CD14-positive monocyte (primary cell): ENCODE measurements at regions not wholly inside any gene's neighbourhood (a gene's known extent, or its start where the extent isn't known, plus 50 kb on each side); places are given as distances from the start of the nearest gene placed in this dataset.

Experiments
- DNase-seq, 3 donors: peaks; one replicate each; pipeline ENCODE4 v3.0.0-alpha.2; 2011 to 2022
- H2AFZ ChIP-seq: 2 replicates; pipeline ENCODE4 v1.6.0; 2012; ENCODE audit warnings: mild to moderate bottlenecking, low read depth, low read length, inconsistent platforms; ENCODE audit not compliant: insufficient read depth, poor library complexity, severe bottlenecking
- H3K27ac ChIP-seq, 2 donors: 1 replicate in 1 of 2; 2 replicates in 1 of 2; pipeline ENCODE4 v1.5.1; 2012 to 2013; ENCODE audit warnings: low read length in 2 of 2, control low read depth in 1 of 2, inconsistent platforms in 1 of 2, low read depth in 1 of 2, mild to moderate bottlenecking in 1 of 2
- H3K27me3 ChIP-seq, 2 donors: one replicate each; pipeline versions ENCODE4 v1.6.0 to v1.6.1; 2011 to 2013; ENCODE audit warnings: low read length in 2 of 2; ENCODE audit not compliant: control insufficient read depth in 2 of 2, insufficient read depth in 2 of 2
- H3K36me3 ChIP-seq, 2 donors: replicated peaks in 1 of 2; 1 replicate in 1 of 2; 2 replicates in 1 of 2; pipeline versions ENCODE4 v1.5.1 to v1.6.1; 2012 to 2013; ENCODE audit warnings: low read length in 2 of 2, control low read depth in 1 of 2, inconsistent platforms in 1 of 2, mild to moderate bottlenecking in 1 of 2; ENCODE audit not compliant: insufficient read depth in 2 of 2, control insufficient read depth in 1 of 2
- H3K4me1 ChIP-seq, 2 donors: 1 replicate in 1 of 2; 2 replicates in 1 of 2; pipeline versions ENCODE4 v1.5.1 to v1.6.1; 2012 to 2013; ENCODE audit warnings: low read length in 2 of 2, control low read depth in 1 of 2, inconsistent platforms in 1 of 2, mild to moderate bottlenecking in 1 of 2, moderate library complexity in 1 of 2; ENCODE audit not compliant: insufficient read depth in 2 of 2, control insufficient read depth in 1 of 2
- H3K4me2 ChIP-seq: replicated peaks from 2 replicates; pipeline ENCODE3; 2012; ENCODE audit warnings: low read length, moderate library complexity, mild to moderate bottlenecking; ENCODE audit not compliant: poor library complexity, severe bottlenecking; ENCODE audit errors: extremely low read depth
- H3K4me3 ChIP-seq, 3 experiments: fragments of 200-600 bp in 1 of 3; sonication (generic) in 1 of 3; replicated peaks in 1 of 3; 1 replicate in 2 of 3; 2 replicates in 1 of 3; pipeline ENCODE4 v1.5.1; 2011 to 2013; ENCODE audit warnings: low read length in 3 of 3, mild to moderate bottlenecking in 3 of 3, control low read depth in 2 of 3, low read depth in 2 of 3, inconsistent platforms in 1 of 3, moderate library complexity in 1 of 3
- H3K79me2 ChIP-seq: 2 replicates; pipeline ENCODE4 v1.6.0; 2012; ENCODE audit warnings: mild to moderate bottlenecking, control low read depth, inconsistent platforms, low read length, moderate library complexity; ENCODE audit not compliant: insufficient read depth
- H3K9ac ChIP-seq: 2 replicates; pipeline ENCODE4 v1.6.0; 2017; ENCODE audit warnings: low read length, mild to moderate bottlenecking; ENCODE audit not compliant: insufficient read depth, poor library complexity, severe bottlenecking
- H3K9me3 ChIP-seq, 2 donors: replicated peaks in 1 of 2; 1 replicate in 1 of 2; 2 replicates in 1 of 2; pipeline versions ENCODE4 v1.5.1 to v1.6.1; 2012 to 2013; ENCODE audit warnings: low read length in 2 of 2, control low read depth in 1 of 2; ENCODE audit not compliant: control insufficient read depth in 1 of 2, insufficient read depth in 1 of 2
- H4K20me1 ChIP-seq: 2 replicates; pipeline ENCODE4 v1.6.0; 2012; ENCODE audit warnings: mild to moderate bottlenecking, low read length, control low read depth, moderate library complexity; ENCODE audit not compliant: insufficient read depth
- H3K27ac Mint-ChIP-seq, 7 donors: one replicate each; pipeline ENCODE4 v1.8.0; 2020; ENCODE audit warnings: mild to moderate bottlenecking in 7 of 7, mixed read lengths in 7 of 7, moderate library complexity in 6 of 7, inconsistent platforms in 2 of 7
- H3K27me3 Mint-ChIP-seq, 3 donors: one replicate each; pipeline ENCODE4 v1.8.0; 2021 to 2022; ENCODE audit warnings: low read depth in 3 of 3, mild to moderate bottlenecking in 3 of 3, mixed read lengths in 3 of 3, moderate library complexity in 3 of 3, inconsistent platforms in 1 of 3
- H3K36me3 Mint-ChIP-seq, 2 donors: one replicate each; pipeline ENCODE4 v1.8.0; 2020; ENCODE audit warnings: mixed read lengths in 2 of 2, inconsistent platforms in 1 of 2, mild to moderate bottlenecking in 1 of 2
- H3K4me1 Mint-ChIP-seq: one replicate; pipeline ENCODE4 v1.8.0; 2020; ENCODE audit warnings: mild to moderate bottlenecking, mixed read lengths
- H3K4me3 Mint-ChIP-seq, 2 donors: one replicate each; pipeline ENCODE4 v1.8.0; 2020; ENCODE audit warnings: mild to moderate bottlenecking in 2 of 2, mixed read lengths in 2 of 2, moderate library complexity in 1 of 2
- H3K9me3 Mint-ChIP-seq, 7 donors: one replicate each; pipeline ENCODE4 v1.8.0; 2020 to 2022; ENCODE audit warnings: mixed read lengths in 7 of 7, mild to moderate bottlenecking in 6 of 7, moderate library complexity in 6 of 7, inconsistent platforms in 2 of 7
- CTCF ChIP-seq: fragments of 200-600 bp; IDR thresholded peaks from one replicate; pipeline ENCODE4 v1.8.0; 2022; ENCODE audit warnings: antibody characterized with exemption, mild to moderate bottlenecking
- WGBS: methylation state at CpG from one replicate; pipeline ENCODE4 v1.1.5; 2013; ENCODE audit warnings: missing lambda C conversion rate; ENCODE audit not compliant: insufficient coverage; 5-methylcytosine and 5-hydroxymethylcytosine counted together
- intact Hi-C, 2 donors: fragments of 100-400 bp; cut with micrococcal nuclease; formaldehyde crosslinking; loops; one replicate each; pipeline versions ENCODE4 v1.15.0 to v1.15.1; 2023

DNA sequence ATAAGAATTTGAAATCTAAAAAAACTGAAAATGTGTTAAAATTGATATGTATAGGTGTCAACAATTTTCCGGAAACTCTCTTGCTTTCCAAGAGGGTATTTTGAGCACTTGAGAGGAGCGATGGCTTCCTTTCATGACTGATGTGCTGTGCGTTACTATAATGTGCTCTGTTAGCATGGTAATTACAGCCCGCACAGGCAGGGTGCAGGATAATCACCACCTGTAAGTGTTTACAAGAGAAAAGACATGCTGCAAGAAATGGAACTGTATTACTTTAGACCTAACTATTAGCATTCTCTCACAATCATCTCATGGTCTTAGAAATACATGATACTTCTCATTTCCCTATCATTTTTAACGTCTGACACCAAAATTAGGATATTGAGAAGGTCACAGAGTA, 92.4 kb upstream of the ADARB2 start:
- no peaks in the 10 kb centered on the region for H3K27me3 ChIP-seq
- WGBS, result 100% methylated on average over 3 of the region's 5 CpGs
- no peaks in the 10 kb centered on the region for H3K36me3 Mint-ChIP-seq

GRCh38 chr10:1824928-1825327, 87.6 kb upstream of the ADARB2 start:
- Histone ChIP-seq H3K4me1 (no peaks in the 10 kb centered on the region), H3K79me2 (no peaks in the 10 kb centered on the region), H3K27me3 (no peaks in the 10 kb centered on the region), H3K36me3 (no peaks in the 10 kb centered on the region), H2AFZ (no peak overlapping the region), H4K20me1 (no peaks in the 10 kb centered on the region), H3K4me3 (no peak overlapping the region), H3K4me2 (no peak overlapping the region), H3K9me3 (peaks cover 8 to 10% of the 10 kb centered on the region in 2 donors), H3K9ac (no peak overlapping the region), H3K27ac (no peak overlapping the region)
- no peak for DNase-seq
- Mint-ChIP-seq H3K4me3 (no peak overlapping the region), H3K4me1 (no peaks in the 10 kb centered on the region), H3K36me3 (no peaks in the 10 kb centered on the region), H3K27ac (no peak overlapping the region), H3K9me3 (peaks cover 0 to 17% (median 4%) of the 10 kb centered on the region in 7 donors), H3K27me3 (peaks cover 0 to 3% (median 0%) of the 10 kb centered on the region in 3 donors)
- 33% methylated on average over 3 of the region's 3 CpGs for WGBS
- intact Hi-C loops, result no loop called here
- TF ChIP-seq CTCF, result no peak

More for the DNA sequence above, 92.4 kb upstream of the ADARB2 start:
- no peaks in the 10 kb centered on the region for H3K27me3 Mint-ChIP-seq
- H3K9me3 Mint-ChIP-seq, result peaks cover 0 to 10% (median 3%) of the 10 kb centered on the region in 7 donors
- no peaks in the 10 kb centered on the region for H3K4me1 Mint-ChIP-seq
- H3K27ac Mint-ChIP-seq, result no peak overlapping the region
- H2AFZ ChIP-seq, result no peak overlapping the region
- DNase-seq, result no peak
- no peaks in the 10 kb centered on the region for H4K20me1 ChIP-seq
- peaks cover 0 to 9% of the 10 kb centered on the region in 2 donors for H3K9me3 ChIP-seq
- H3K27ac ChIP-seq, result no peak overlapping the region
- no peak overlapping the region for H3K9ac ChIP-seq
- no peak overlapping the region for H3K4me3 ChIP-seq
- TF ChIP-seq CTCF, result no peak
- no peak overlapping the region for H3K4me3 Mint-ChIP-seq
- no peak overlapping the region for H3K4me2 ChIP-seq
- no peaks in the 10 kb centered on the region for H3K4me1 ChIP-seq
- intact Hi-C loops, result no loop called here
- no peaks in the 10 kb centered on the region for H3K36me3 ChIP-seq
- H3K79me2 ChIP-seq, result no peaks in the 10 kb centered on the region
